Glomerular visceral epithelial cell (primary cell): ENCODE measurements at regions not wholly inside any gene's neighbourhood (a gene's known extent, or its start where the extent isn't known, plus 50 kb on each side); places are given as distances from the start of the nearest gene placed in this dataset.
A peak's percentile ranks its signal among the peaks of the same experiment; 100 is the strongest.

Experiments used
- DNase-seq: peaks from one replicate; pipeline ENCODE4 v3.0.0-alpha.2; 2016; ENCODE audit errors: extremely low spot score

DNA sequence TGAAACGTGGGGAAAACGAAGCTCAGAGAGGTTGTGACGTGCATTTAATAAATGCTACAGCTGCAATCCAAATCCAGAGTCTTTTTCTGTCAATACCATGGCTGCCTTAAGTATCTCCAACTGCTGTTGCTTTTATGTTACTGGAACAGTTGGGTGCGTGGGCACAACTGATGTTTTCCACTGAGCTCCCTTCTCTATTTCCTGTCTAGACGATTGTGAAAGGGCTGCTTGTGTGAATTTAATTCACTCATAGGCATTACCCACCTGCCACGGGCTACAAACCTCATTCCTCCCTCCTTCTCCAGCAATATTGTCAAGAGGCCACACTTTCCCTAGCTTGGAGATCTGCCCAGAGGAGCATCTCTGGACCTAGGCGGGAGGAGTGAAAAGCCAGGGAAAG lies 526.0 kb downstream of the MID1IP1 start:
- no peak for DNase-seq

DNA sequence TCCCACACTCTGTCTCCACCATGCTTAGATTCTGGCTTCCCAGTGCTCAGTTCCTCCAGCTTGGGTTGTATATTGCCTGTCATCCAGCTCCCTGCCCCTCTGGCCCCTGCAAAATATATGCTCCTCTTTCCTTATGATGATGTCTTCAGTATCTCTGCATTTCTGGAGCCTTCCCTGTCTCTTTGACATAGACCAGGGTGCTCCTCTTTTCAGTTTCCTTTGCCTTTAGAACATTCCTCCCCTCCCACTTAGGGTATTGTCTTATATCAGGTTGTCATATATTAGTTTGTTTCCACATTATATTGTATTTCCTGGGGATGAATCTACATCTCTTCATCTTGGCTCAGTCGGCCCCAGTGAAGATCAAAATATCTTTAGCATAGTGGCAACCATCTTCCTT lies 526.4 kb downstream of the MID1IP1 start:
- no peak for DNase-seq

DNA sequence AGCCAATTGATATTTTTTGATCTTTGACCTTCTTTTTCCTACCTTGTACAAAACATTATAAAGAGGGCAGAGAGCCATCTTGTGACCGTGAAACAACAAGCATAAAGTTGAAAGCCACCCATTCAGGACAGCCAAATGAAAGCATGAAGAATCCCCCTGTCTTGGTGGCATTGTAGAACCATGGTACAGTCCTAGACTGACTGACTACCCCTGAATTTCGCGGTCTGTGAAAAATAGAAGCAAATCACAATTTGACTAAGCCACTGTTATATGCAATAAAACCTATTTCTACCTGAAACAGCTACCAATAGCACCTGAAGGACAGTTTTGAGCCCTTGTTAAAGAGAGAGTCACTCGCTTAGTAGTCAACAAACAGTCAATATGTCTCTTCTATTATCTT lies 527.4 kb downstream of the MID1IP1 start:
- no peak for DNase-seq

DNA sequence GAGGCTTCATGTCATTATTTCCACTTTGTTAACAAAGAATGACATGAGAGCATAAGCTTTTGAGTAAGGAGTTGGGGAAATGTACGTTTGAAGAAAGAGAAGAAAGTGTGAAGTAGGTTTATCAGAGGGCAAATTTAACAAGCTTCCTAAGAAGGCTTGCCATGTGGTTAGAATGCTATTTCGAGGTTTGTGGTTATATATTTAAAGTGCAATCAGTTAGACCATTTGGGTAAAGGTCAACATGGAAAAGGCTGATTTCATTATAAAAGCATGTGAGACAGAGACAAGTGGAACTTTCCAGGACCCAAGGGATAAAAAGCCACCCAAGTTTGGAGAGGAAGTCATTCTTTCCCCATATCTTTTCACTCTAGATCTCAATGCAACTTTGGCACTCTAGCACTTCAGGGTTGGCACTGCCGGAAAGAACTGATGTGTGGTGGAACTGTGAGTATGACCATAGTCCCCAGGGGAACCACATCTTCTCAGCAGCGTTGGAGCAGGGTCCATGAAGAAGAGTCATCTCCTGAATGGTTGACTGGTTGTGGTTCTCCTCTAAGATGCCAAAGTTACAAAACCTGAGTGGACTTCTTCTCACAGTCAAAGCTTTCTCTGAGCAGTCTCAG lies 529.9 kb downstream of the MID1IP1 start:
- peak; percentile 20 for DNase-seq

DNA sequence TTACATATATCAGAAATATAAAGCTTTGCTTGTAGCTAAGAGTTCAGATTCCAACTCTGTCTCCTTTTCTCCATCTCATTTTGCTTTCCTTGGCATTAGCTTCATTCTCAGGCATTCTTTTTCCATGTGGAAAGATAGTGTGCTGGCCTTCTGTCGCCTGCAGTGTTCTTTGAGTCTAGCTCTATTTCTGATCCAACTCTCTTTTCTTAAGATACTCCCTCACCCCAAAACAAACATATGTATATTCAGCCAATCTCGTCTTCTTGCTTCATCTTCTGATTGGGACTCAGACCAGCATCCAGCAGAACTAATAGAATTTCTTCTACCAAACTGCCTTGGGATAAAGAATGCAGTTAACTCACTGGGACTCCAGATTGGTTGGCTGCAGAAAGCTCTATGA lies 532.2 kb downstream of the MID1IP1 start:
- DNase-seq: no peak

DNA sequence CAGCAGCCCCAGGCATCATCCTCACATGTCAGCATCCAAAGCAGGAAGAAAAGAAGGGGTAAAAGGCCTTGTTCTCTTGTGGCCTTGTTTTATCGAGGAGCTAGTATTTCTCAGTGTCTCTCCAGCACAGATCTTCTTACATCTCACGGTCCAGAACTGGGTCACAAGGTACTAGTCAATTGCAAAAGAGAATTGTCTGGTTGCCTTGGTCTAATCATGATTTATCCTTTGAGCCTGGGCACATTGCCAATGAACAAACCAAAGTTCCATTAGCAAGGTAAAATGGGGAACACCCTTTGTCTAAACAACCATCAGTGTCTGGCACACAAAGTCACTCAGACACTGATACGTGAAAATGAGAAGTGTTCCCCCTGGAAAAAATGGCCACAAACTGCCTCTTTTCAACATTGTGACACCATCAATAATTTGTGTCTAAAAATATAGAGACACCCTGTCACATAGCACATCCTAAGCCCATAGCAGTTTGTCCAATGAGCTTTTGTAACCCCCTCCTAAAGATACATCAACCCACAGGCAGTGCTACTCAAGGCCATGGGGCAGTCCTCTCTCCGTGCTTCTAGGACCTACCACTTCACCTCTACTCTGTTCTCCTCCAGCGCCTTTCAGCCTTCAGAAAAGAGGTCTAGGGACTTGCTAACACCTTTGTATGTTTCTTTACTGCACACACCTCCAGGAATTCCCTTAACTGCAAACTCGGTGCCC lies 534.4 kb downstream of the MID1IP1 start:
- DNase-seq: no peak

DNA sequence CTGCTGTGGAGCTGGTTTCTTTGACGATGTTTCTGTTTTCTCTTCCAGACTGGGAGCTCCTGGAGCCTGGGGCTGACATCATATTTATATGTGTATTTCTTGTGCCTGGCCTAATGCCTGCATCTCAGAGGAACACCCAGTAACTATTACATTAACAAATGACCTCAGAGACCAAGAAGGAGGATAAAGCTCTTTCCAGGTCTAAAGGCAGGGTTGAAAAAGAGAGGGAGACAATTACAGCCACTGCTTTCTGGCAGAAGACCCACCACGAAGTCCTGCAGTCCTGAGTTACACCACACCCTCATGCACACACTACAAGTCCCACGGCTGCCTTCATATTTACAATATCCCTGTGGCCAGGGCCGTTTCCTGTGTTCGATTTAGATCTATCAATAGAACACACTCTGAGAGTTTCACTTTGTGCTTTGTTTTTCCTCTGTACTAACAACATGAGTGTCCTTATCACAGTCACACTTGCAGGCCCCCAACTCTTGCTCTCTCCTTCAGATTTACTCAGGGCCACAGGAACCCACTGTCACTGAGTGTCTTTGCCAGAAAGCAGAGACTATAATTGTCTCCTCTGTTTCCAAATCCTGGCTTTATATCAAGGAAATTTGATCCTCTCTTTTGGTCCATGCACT lies 535.5 kb downstream of the MID1IP1 start:
- DNase-seq: no peak

DNA sequence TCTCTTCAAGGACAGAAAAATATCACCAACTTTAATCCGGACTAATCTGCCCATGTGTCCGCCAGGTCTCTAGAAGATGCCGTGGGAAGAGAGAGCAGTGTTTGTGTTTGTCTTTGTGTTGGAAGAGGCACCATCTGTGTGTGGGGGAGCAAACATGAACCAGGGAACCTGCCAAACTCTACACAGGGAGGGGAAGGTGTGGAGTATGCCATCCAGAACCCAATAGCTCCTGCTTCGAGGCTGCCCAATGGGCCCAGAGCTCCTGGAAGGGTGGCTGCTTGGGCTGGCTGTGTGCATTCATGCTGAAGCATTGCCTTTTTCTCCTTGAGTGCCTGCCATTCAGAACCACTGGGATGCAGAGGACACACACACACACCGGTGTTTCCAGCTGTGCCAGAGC lies 536.2 kb downstream of the MID1IP1 start:
- no peak for DNase-seq

DNA sequence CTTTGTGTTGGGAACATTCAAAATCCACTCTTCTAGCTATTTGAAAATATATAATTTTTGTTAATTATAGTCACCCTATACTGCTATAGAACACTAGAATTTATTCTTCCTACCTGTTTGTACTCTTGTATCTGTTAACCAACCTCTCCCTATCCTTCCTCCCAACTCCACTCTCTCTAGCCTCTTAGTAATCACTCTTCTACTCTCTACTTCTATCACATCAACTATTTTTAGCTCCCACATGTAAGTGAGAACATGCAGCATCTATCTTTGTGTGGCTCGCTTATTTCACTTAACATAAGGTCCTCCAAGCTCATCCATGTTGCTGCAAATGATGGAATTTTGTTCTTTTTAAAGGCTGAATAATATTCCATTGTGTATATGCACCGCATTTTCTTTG lies 537.3 kb downstream of the MID1IP1 start:
- DNase-seq: no peak

DNA sequence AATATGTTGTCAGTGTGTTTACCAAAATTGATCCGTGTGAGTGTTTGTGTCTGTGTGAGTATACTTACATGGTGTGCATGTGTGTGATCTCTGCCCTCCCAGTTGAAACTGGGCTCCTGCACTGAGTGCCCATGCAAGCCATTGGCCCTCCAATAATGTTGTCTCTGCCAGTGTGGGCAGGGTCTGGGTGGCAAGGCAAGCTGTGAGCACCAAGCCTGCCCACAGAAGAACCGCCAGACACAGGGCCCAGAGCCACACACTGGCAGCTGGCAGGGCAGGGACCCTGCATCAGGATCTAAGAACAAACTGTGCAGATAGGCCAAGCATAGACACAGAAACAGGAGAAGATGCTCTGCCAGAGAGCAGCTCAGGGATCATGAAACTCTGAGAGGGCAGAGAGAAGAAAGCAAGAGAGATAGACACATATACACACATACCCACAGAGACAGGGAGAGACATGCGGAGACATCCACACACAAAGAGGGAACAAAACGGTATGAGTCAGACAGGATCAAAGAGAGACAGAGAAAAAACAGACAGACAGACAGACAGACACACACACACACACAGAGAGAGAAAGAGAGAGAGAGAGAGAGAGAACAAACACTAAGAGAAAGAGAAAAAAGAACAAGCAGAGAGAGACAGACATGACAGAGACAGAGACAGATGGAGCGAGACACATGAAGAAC lies 555.0 kb downstream of the MID1IP1 start:
- no peak for DNase-seq

DNA sequence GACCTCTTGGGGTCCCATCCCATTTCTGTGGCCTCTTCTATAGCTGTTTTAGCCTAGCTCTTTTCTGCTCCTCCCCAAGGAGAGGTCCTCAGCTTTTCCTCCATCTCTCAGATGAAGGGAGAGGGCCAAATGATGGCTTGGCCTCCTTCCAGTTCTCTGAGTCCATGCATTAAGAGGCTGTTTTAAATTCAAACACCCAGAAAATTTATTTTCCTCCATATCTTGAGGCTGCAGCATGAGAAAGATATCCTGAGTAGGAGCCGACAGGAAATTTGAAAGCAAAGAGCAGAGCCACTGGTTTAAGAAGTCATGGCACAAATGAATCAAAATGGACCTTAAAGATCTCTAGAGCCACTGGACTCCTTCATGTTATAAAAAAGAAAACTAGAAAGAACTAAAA lies 558.8 kb downstream of the MID1IP1 start:
- DNase-seq: no peak

DNA sequence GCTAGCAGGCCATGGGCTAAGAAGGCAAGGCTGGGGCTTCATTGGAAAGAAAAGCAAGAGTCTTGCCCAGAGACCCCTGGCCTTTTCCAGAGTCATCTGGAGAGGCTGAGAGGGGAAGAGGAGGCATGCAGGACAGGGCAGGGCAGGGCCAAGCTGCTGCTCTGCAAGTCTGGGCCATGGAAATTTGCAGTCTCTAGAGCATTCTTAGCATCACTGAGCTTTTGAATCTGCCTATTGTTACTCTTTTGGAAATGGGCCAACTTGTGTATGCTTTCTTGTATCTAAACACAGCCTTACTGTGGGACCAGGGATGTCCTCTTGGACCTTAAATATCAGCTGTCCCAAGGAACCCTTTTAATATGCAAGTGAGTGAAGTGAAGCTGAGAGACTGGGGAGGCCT lies 560.5 kb downstream of the MID1IP1 start:
- DNase-seq: no peak

DNA sequence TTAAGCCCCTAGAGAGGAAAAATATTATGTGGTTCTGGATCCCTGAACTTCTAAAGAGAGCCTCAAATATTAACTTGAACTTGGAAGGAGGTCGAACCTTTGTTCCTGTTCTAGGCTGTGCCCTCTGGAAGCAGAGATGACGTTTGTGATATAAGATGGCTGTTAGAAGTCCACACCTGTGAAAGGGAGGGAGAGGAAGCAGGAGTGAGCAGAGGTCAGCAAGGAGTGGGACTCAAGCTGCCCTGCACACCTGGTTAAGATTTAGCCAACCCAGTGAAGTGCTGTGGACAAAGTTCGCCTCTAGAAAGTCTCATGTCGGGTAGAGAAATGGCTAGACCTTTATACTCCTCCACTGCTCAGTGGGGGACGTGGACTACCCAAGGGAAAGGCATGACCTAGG lies 566.2 kb downstream of the MID1IP1 start:
- DNase-seq: no peak

DNA sequence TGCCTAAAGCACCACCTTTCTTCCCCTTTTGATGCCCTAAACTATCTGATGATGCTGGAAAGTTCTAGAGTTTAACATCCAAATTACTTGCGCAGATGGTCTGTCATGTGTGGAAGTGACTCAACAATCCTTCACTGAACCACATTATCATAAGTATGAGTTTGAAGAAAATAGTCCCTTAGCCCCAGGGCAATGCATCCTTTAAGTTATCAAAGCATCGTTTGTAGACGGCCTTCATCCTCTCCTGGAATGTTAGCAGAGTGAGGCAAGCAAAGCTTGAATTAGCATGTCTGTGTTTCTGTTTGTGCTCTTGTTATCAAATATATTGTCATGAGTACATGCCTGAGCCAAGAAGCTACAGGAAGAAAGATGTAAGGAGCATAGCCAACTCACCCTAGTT lies 570.9 kb downstream of the MID1IP1 start:
- no peak for DNase-seq

DNA sequence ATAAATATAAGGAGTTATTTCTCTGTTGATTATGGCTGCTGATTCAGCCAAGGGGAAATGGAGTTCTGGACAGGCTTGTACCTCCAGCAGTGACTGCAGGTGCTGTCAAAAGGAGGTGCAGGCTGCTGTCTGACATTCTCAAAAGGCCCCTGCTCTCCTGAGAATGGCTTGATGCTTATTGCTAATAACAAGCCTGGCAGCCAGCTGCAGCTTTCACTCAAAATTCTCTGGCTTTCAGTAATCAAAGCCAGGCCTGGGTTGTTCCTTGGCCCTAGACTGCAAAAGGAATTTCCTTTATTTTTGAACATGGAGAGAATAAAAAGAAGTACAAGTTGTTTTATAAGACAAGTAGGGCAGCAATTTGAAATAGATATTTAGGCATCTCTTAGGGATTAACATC lies 575.9 kb downstream of the MID1IP1 start:
- DNase-seq: no peak

DNA sequence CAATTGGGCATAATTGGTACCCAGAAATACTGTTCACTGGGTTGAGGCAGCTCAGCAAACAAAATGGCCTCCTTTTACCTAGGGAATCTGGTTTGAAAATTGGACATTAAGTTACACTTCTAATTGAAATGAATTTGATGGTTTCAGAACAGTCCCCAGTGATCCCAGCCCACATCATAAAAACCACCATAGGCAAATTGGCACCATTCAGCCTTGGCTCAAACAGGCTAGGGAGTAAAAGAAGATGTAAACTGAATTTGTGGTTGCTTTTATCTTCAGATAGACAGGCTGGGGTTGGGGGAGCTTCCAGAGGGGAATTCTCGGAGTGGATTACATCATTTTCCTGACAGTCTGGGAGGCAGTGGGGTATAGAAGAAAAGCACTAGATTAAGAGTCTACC lies 576.5 kb downstream of the MID1IP1 start:
- no peak for DNase-seq

DNA sequence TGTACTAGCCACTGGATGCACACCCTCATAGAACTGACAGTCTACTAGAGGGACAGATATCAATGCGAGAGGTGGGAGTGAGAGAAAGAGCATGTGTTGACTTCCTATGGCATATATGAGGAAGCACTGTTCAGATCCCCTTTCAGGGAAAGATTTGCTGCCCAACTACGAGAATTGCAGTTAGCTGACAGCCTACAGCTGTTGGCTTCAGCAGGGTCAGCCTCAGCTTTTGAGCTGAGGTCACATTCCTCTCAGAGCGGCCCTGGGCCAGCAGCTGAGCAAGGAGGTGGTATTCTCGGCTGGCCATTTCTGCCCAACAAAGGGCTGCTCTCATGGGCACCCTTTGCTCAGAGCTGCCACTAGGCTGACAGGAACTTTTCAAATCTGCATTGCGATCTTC lies 580.2 kb downstream of the MID1IP1 start:
- no peak for DNase-seq

DNA sequence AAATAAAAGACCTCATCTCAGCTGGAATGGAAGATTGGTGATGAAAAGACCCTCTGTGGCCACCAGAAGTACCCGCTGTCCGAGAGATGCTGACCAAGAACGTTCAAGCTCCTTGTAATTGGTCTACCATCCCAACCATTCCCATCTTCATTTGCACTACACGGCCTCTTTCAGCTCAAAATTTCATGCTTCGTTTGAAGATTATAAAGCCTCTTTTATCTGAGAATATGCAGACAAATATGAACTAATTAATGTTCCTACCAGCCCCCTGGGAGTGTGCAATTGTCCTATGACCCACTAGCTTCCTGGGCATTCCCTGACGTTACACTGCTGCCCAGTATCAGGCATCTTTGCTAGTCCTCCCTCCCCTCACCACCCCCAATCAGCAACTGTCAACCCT lies 583.7 kb downstream of the MID1IP1 start:
- no peak for DNase-seq

DNA sequence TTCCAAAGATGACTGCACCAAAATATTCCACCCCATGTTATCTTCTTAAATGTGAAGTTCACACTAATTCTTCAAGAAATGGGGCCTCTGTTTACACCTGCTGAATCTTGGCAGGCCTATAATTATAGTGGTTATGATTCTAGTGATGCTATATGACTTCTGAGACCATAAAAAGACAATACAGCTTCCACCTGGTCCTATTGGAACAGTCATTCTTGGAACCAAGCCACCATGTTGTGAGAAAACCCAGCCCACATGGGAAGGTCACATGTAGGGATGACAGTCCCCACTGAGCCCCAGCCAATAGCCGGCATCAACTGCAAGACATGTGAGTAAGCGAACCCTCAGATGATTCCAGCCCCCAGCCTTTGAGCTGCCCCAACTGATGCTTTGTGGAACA lies 587.5 kb downstream of the MID1IP1 start:
- DNase-seq: no peak

DNA sequence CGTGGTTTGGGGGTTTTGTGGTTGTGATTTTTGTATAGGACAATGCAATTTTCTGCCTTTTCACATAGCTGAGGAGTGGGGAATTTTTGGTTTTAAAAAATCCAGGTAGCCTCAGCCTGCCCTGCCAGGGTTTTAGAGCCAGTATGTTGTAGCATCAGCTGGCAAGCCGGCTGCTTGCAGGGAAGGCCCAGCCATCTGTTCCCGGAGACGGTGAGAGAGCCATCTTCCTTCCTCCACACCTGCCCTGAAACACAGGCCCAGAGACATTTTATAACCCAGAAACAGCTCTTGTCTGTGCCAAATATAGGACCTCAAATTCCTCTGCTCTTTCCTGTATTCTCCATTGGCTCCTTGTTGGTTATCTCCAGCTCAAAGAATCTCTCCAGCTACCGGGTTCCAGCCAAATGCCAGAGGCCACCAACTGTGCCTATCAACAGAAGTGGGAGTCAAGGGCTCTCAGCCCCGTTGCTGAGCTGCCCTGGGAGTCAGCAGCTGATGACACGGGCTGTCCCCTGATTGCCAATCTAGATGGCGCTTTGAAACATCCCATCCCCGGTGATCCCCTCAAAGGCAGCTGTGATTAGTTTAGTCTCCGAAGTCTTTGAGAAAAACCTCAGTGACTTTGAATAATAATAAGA lies 595.2 kb downstream of the MID1IP1 start:
- DNase-seq: no peak

DNA sequence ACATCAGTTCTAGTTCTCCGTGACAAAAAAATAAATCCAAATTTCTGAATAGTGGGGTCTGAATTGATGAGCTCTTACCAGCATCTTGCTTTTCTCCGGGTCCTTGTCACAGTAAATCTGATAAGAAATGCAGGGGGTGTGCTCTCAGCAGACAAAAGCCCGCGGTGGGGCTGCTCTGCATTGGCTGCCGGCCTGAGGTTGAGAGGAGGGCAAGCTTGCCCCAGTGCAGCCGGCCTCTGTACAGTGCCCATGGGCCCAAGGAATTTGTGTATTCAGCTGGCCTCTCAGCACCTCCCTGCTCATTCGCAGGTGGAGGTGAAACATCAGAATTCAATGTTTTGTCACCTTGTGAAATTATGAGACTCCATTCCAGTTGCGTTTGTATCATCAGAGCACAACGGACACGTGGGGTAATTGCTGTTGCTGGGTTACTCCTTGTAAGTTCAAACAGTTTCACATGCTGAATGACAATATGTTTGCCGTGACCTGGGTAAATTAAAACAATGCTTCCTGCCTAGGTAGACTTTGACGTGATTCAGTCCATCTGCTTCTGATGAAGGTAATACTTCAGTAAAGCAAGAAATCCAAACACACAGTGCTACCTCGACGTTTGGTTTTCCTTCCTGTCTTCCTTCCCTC lies 596.4 kb downstream of the MID1IP1 start:
- DNase-seq: no peak
